C4-2B (cell line): ENCODE measurements at regions not wholly inside any gene's neighbourhood (a gene's known extent, or its start where the extent isn't known, plus 50 kb on each side); places are given as distances from the start of the nearest gene placed in this dataset.

Source experiments
- H3K27ac ChIP-seq: fragments of 450-650 bp; 2 replicates; pipeline ENCODE4 v1.5.1; 2017
- CTCF ChIP-seq: fragments of 450-650 bp; conservative IDR thresholded peaks from 2 replicates; pipeline ENCODE4 v1.5.1; 2017; ENCODE audit warnings: mild to moderate bottlenecking
- ZFX ChIP-seq: fragments of 450-650 bp; IDR thresholded peaks from 2 replicates; pipeline ENCODE4 v1.6.1; 2017

- no peak overlapping the region for H3K27ac ChIP-seq
- no peak for TF ChIP-seq ZFX
- TF ChIP-seq CTCF: no peak
Measured at GRCh38 chr17:10992106-10992880, 154.4 kb upstream of the PIRT start.

- TF ChIP-seq ZFX (no peak), CTCF (no peak)
- no peak overlapping the region for H3K27ac ChIP-seq
Measured at GRCh38 chr17:10987786-10988185, 149.9 kb upstream of the PIRT start.

GRCh38 chr17:10984220-10984619 is 146.3 kb upstream of the PIRT start:
- H3K27ac ChIP-seq: no peak overlapping the region
- no peak for TF ChIP-seq ZFX
- no peak for TF ChIP-seq CTCF

- no peak overlapping the region for H3K27ac ChIP-seq
- TF ChIP-seq CTCF (no peak), ZFX (no peak)
Measured at GRCh38 chr17:10976401-10976800, 138.5 kb upstream of the PIRT start.

- no peak for TF ChIP-seq ZFX
- TF ChIP-seq CTCF: no peak
- H3K27ac ChIP-seq: no peak overlapping the region
Measured at GRCh38 chr17:10968007-10968406, 130.1 kb upstream of the PIRT start.

GRCh38 chr17:10956821-10957220 is 118.9 kb upstream of the PIRT start:
- H3K27ac ChIP-seq: no peak overlapping the region
- TF ChIP-seq ZFX (no peak), CTCF (no peak)

- no peak for TF ChIP-seq CTCF
- no peak for TF ChIP-seq ZFX
Measured at GRCh38 chr17:10944819-10945218, 106.9 kb upstream of the PIRT start.

More at GRCh38 chr17:10944819-10945218, 106.9 kb upstream of the PIRT start:
- H3K27ac ChIP-seq: no peak overlapping the region
